ENCODE measurements at regions not wholly inside any gene's neighbourhood (a gene's known extent, or its start where the extent isn't known, plus 50 kb on each side); places are given as distances from the start of the nearest gene placed in this dataset.

GRCh38 chr10:8534096-8534495 lies 479.6 kb downstream of the GATA3 start:
- Histone ChIP-seq H3K56ac (ENCODE audit: extremely low read depth, insufficient read depth, low read length) (no peak overlapping the region), H3K23ac (ENCODE audit: low read depth, low read length) (no peak overlapping the region), H4K5ac (ENCODE audit: low read depth, low read length) (no peak overlapping the region), H4K91ac (ENCODE audit: insufficient read depth, low read depth, low read length) (no peak overlapping the region), H2AK9ac (replicated peaks; ENCODE audit: low read depth, low read length, poor library complexity) (no peak overlapping the region), H3K4ac (ENCODE audit: low read depth, low read length) (no peak overlapping the region), H2BK15ac (ENCODE audit: low read depth, low read length) (no peak overlapping the region), H4K20me1 (ENCODE audit: insufficient read depth, low read length) (no peaks in the 10 kb centered on the region), H2BK5ac (ENCODE audit: low read depth, low read length, poor library complexity, severe bottlenecking) (no peak overlapping the region), H3K9ac (ENCODE audit: low read depth, low read length) (no peak overlapping the region), H3K36me3 (ENCODE audit: control insufficient read depth, insufficient read depth, low read length) (no peaks in the 10 kb centered on the region), H2BK120ac (ENCODE audit: low read depth, low read length) (no peak overlapping the region), H3K79me1 (ENCODE audit: low read depth in 1 of 2, low read length in 2 of 2) (no peaks in the 10 kb centered on the region), H3K27me3 (ENCODE audit: control insufficient read depth, insufficient read depth, low read length) (no peaks in the 10 kb centered on the region), H2AK5ac (ENCODE audit: low read depth, low read length) (no peak overlapping the region), H4K8ac (ENCODE audit: low read depth in 2 of 2, low read length in 2 of 2) (no peak overlapping the region), H3K27ac (ENCODE audit: insufficient read depth, low read length) (no peak overlapping the region), H3K9me3 (ENCODE audit: control insufficient read depth, insufficient read depth, low read length) (peaks cover 9% of the 10 kb centered on the region), H3K4me1 (ENCODE audit: control insufficient read depth, insufficient read depth, low read length) (no peaks in the 10 kb centered on the region), H3K18ac (ENCODE audit: low read depth, low read length) (no peak overlapping the region), H2AFZ (replicated peaks; ENCODE audit: low read length, poor library complexity) (no peak overlapping the region), H3K9me1 (ENCODE audit: insufficient read depth, low read length) (no peaks in the 10 kb centered on the region), H3K14ac (replicated peaks; ENCODE audit: low read depth, low read length) (no peak overlapping the region), H3K4me3 (ENCODE audit: insufficient read depth, low read depth, low read length) (no peak overlapping the region), H3K4me2 (ENCODE audit: low read depth, low read length) (no peak overlapping the region), H2BK20ac (ENCODE audit: low read depth, low read length) (no peak overlapping the region)
- ChIA-PET CTCF (no interaction called here), POLR2A (ENCODE audit: unreplicated experiment) (no interaction called here)
- DNase-seq: no peak
- intact Hi-C loops (cut with micrococcal nuclease) (no loop called here), in situ Hi-C loops (cut with MboI; ENCODE audit: low sequenced_read_pairs) (no loop called here), dilution Hi-C loops (cut with HindIII; ENCODE audit: low sequenced_read_pairs, unreplicated experiment) (no loop called here)
- TF ChIP-seq MAZ (IDR thresholded peaks at IDR 0.05; ENCODE audit: borderline replicate concordance, low read depth, low read length): no peak
- TF ChIP-seq NFE2L2 (IDR thresholded peaks at IDR 0.05; ENCODE audit: low read depth, low read length): no peak
- TF ChIP-seq, protein P1, sequence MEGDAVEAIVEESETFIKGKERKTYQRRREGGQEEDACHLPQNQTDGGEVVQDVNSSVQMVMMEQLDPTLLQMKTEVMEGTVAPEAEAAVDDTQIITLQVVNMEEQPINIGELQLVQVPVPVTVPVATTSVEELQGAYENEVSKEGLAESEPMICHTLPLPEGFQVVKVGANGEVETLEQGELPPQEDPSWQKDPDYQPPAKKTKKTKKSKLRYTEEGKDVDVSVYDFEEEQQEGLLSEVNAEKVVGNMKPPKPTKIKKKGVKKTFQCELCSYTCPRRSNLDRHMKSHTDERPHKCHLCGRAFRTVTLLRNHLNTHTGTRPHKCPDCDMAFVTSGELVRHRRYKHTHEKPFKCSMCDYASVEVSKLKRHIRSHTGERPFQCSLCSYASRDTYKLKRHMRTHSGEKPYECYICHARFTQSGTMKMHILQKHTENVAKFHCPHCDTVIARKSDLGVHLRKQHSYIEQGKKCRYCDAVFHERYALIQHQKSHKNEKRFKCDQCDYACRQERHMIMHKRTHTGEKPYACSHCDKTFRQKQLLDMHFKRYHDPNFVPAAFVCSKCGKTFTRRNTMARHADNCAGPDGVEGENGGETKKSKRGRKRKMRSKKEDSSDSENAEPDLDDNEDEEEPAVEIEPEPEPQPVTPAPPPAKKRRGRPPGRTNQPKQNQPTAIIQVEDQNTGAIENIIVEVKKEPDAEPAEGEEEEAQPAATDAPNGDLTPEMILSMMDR (conservative IDR thresholded peaks at IDR 0.05; ENCODE audit: low read depth, low read length): no peak
- no peak for TF ChIP-seq RFX5 (IDR thresholded peaks at IDR 0.05; ENCODE audit: low read depth, low read length)
- no peak for TF ChIP-seq FOS (IDR thresholded peaks at IDR 0.05; ENCODE audit: low read depth, low read length)
- TF ChIP-seq CEBPB (IDR thresholded peaks at IDR 0.05; ENCODE audit: low read depth, low read length): no peak
- no peak for TF ChIP-seq BHLHE40 (IDR thresholded peaks at IDR 0.05; ENCODE audit: low read depth, low read length)
- TF ChIP-seq ELK1 (IDR thresholded peaks at IDR 0.05; ENCODE audit: borderline replicate concordance, low read depth, low read length): no peak
- no peak for TF ChIP-seq POLR2A (IDR thresholded peaks at IDR 0.05; ENCODE audit: low read depth, low read length)
- no peak for TF ChIP-seq CHD1 (IDR thresholded peaks at IDR 0.05; ENCODE audit: low read depth, low read length)
- TF ChIP-seq RCOR1 (IDR thresholded peaks at IDR 0.05; ENCODE audit: insufficient replicate concordance, low read length): no peak
- TF ChIP-seq, protein P2, sequence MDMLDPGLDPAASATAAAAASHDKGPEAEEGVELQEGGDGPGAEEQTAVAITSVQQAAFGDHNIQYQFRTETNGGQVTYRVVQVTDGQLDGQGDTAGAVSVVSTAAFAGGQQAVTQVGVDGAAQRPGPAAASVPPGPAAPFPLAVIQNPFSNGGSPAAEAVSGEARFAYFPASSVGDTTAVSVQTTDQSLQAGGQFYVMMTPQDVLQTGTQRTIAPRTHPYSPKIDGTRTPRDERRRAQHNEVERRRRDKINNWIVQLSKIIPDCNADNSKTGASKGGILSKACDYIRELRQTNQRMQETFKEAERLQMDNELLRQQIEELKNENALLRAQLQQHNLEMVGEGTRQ (IDR thresholded peaks at IDR 0.05; ENCODE audit: low read depth, low read length): no peak
- no peak for TF ChIP-seq MXI1 (IDR thresholded peaks at IDR 0.05; ENCODE audit: borderline replicate concordance, low read depth, low read length)
- TF ChIP-seq SMC3 (IDR thresholded peaks at IDR 0.05; ENCODE audit: low read depth, low read length): no peak
- TF ChIP-seq MAFK (IDR thresholded peaks at IDR 0.05; ENCODE audit: low read depth, low read length): no peak
- TF ChIP-seq RAD21 (IDR thresholded peaks at IDR 0.05; ENCODE audit: low read length): no peak
- BruUV-seq (replicated peaks): no TSS peak
- no peak for ATAC-seq (ENCODE audit: low read depth)
- no CpG with 5 or more reads among the region's 6 CpGs for WGBS, 2 experiments (ENCODE audit: extremely low coverage in 2 of 2, insufficient read length in 1 of 2)

Data from IMR-90 (cell line).